Stimulated activated CD4-positive, alpha-beta T cell treated with anti-CD3 and anti-CD28 coated beads, Interleukin-4, amount 100 ng/mL, for 1 hour (primary cell): ENCODE measurements at regions not wholly inside any gene's neighbourhood (a gene's known extent, or its start where the extent isn't known, plus 50 kb on each side); places are given as distances from the start of the nearest gene placed in this dataset.

Experiments used
- DNase-seq: peaks from one replicate; pipeline ENCODE4 v3.0.0-alpha.2; 2020

GRCh38 chr2:7992612-7993602 is 688.9 kb upstream of the ID2 start:
- DNase-seq: no peak

GRCh38 chr2:7994397-7994951 is 687.4 kb upstream of the ID2 start:
- DNase-seq: no peak

- no peak for DNase-seq
These were observed 684.6 kb upstream of the ID2 start for GRCh38 chr2:7997279-7997678.

GRCh38 chr2:7999683-8000476 is 682.0 kb upstream of the ID2 start:
- no peak for DNase-seq

- no peak for DNase-seq
These were observed 681.0 kb upstream of the ID2 start for GRCh38 chr2:8000870-8001269.

GRCh38 chr2:8002765-8003393 is 679.0 kb upstream of the ID2 start:
- no peak for DNase-seq

GRCh38 chr2:8003462-8004075 is 678.3 kb upstream of the ID2 start:
- DNase-seq: no peak

GRCh38 chr2:8004250-8004681 is 677.6 kb upstream of the ID2 start:
- DNase-seq: no peak

- DNase-seq: no peak
These were observed 675.7 kb upstream of the ID2 start for GRCh38 chr2:8006181-8006580.

- no peak for DNase-seq
These were observed 675.2 kb upstream of the ID2 start for GRCh38 chr2:8006626-8007025.

GRCh38 chr2:8009010-8009597 is 672.8 kb upstream of the ID2 start:
- no peak for DNase-seq

GRCh38 chr2:8015848-8016600 is 665.8 kb upstream of the ID2 start:
- DNase-seq: no peak

- DNase-seq: no peak
These were observed 665.2 kb upstream of the ID2 start for GRCh38 chr2:8016688-8017087.

- DNase-seq: no peak
These were observed 662.9 kb upstream of the ID2 start for GRCh38 chr2:8018956-8019355.

- no peak for DNase-seq
These were observed 661.9 kb upstream of the ID2 start for GRCh38 chr2:8019934-8020333.

GRCh38 chr2:8021921-8022320 is 659.9 kb upstream of the ID2 start:
- DNase-seq: no peak

- DNase-seq: no peak
These were observed 658.8 kb upstream of the ID2 start for GRCh38 chr2:8022908-8023640.

GRCh38 chr2:8024506-8024905 is 657.4 kb upstream of the ID2 start:
- no peak for DNase-seq

- no peak for DNase-seq
These were observed 655.5 kb upstream of the ID2 start for GRCh38 chr2:8026381-8026780.

GRCh38 chr2:8027387-8027786 is 654.5 kb upstream of the ID2 start:
- DNase-seq: no peak

- no peak for DNase-seq
These were observed 653.8 kb upstream of the ID2 start for GRCh38 chr2:8028036-8028435.
